BJ (cell line): ENCODE measurements at regions not wholly inside any gene's neighbourhood (a gene's known extent, or its start where the extent isn't known, plus 50 kb on each side); places are given as distances from the start of the nearest gene placed in this dataset.

Experiments
- CTCF ChIA-PET: fragments of 350-600 bp; formaldehyde crosslinking; extraction: SDS; loops from one replicate; lab custom pipeline; 2021; ENCODE audit warnings: antibody characterized with exemption, inconsistent platforms; lab: Yijun Ruan, JAX
- POLR2A ChIA-PET: fragments of 300-600 bp; sonication (Branson Sonifier 250); formaldehyde crosslinking; extraction: SDS; loops from one replicate; lab custom pipeline; 2021; ENCODE audit warnings: antibody characterized with exemption; lab: Charles Lee
- DNase-seq: peaks from one replicate; pipeline ENCODE4 v3.0.0-alpha.2; 2011; ENCODE audit warnings: low read depth
- H3K27me3 ChIP-seq: 2 replicates; pipeline ENCODE4 v1.6.0; 2011; ENCODE audit warnings: low read length; ENCODE audit not compliant: control insufficient read depth, insufficient read depth
- H3K36me3 ChIP-seq: 2 replicates; pipeline ENCODE4 v1.5.1; 2011; ENCODE audit warnings: low read length; ENCODE audit not compliant: control insufficient read depth, insufficient read depth
- H3K4me3 ChIP-seq: 2 replicates; pipeline ENCODE4 v1.5.1; 2011; ENCODE audit warnings: low read depth, mild to moderate bottlenecking, control low read depth, low read length
- CTCF ChIP-seq: IDR thresholded peaks from 2 replicates; pipeline ENCODE4 v1.5.1; 2011; ENCODE audit warnings: low read depth, mild to moderate bottlenecking, control low read depth, inconsistent platforms, low read length, moderate library complexity; ENCODE audit not compliant: insufficient read depth

DNA sequence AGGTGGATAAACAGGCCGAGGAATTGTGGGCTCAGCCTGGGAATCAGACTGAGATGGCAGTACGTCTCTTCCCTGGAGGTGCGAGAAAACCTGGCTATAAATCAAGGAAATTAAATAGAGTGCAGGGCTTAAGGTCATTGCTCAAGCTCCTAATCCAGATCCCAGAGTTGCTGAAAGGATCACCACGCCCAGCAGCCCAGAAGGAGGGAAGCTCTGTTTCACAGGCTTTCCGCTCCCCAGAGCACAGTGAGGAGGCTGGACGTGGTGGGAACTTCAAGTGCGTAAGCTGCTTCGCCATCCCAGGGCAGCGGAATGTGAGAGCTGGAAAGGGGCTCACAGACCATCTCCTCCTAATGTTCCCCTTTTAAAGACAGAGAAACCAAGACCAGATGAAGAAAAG is 651.6 kb upstream of the TBX3 start:
- no peak overlapping the region for H3K4me3 ChIP-seq
- DNase-seq = no peak
- no peaks in the 10 kb centered on the region for H3K36me3 ChIP-seq
- no peaks in the 10 kb centered on the region for H3K27me3 ChIP-seq
- POLR2A ChIA-PET = no interaction called here
- TF ChIP-seq CTCF = no peak
- CTCF ChIA-PET = interaction anchor here (0.6 to 1.7 kb wide), 3 partner anchors 9 to 169 kb away, joined by 3 to 9 read pairs (median 3); no protein-coding TSS in a partner anchor

- TF ChIP-seq CTCF = no peak
- CTCF ChIA-PET = interaction anchor here (1.2 to 1.7 kb wide), 2 partner anchors 9 to 168 kb away, joined by 3 to 9 read pairs; no protein-coding TSS in a partner anchor
- H3K4me3 ChIP-seq = no peak overlapping the region
- no peak for DNase-seq
- H3K27me3 ChIP-seq = no peaks in the 10 kb centered on the region
- no peaks in the 10 kb centered on the region for H3K36me3 ChIP-seq
- POLR2A ChIA-PET = no interaction called here
These were observed 651.1 kb upstream of the TBX3 start for GRCh38 chr12:115335048-115335447.

DNA sequence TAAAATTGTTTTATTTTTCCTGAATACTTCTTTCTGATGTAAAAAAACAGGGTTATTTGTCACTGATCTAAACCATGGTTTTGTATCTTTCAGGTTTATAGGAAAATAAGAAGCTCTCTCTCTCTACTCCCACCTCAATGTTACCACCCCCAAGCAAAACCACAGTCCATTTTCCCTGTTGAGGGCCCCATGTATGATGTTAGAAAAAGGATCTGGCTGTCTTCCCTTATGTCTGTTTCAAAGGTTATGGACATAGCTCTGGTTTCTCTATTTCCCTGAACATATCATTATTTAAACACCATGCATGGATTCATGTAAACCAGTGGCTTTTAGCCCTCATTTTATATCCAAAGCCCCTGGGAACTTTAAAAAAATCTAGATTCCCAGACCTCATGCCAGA is 649.0 kb upstream of the TBX3 start:
- no peak overlapping the region for H3K4me3 ChIP-seq
- H3K27me3 ChIP-seq = no peaks in the 10 kb centered on the region
- no peak for TF ChIP-seq CTCF
- DNase-seq = no peak
- CTCF ChIA-PET = no interaction called here
- POLR2A ChIA-PET = no interaction called here
- no peaks in the 10 kb centered on the region for H3K36me3 ChIP-seq

- POLR2A ChIA-PET = no interaction called here
- Histone ChIP-seq H3K36me3 (no peaks in the 10 kb centered on the region), H3K27me3 (no peaks in the 10 kb centered on the region), H3K4me3 (no peak overlapping the region)
- no peak for TF ChIP-seq CTCF
- CTCF ChIA-PET = interaction anchor here (1.6 kb wide), 1 partner anchor 9 kb away, joined by 9 read pairs; no protein-coding TSS in a partner anchor
- no peak for DNase-seq
These were observed 641.9 kb upstream of the TBX3 start for GRCh38 chr12:115325858-115326257.

DNA sequence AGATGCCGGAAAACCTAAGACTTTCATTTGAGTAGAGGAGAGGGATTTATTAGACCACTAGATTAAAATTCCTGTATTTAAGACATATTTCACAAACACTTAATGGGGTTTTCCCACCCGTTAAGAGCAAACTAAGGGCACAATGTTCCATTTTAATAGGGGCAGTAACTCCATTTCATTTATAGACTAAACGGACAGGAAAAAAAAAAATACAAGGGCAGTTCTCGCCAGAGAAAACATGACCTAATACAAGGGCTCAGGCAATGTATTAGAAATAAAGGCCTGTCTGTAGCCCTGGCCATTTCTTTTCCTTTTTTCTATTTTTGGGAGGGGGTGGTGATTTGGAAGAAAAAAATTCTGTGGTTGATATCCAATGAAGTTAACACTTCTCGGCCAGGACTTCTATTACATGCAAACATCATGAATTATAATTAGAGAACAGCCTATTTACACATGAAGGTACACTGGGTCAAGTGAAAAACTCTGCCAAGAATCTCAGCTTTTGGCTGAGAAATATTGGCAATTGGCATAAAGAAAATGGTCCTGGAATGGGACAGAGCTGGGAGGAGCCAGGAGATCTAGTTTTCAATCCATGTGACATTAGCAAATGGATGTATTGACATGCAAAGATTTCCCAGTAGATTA is 641.1 kb upstream of the TBX3 start:
- Histone ChIP-seq H3K36me3 (no peaks in the 10 kb centered on the region), H3K4me3 (no peak overlapping the region), H3K27me3 (no peaks in the 10 kb centered on the region)
- TF ChIP-seq CTCF = no peak
- POLR2A ChIA-PET = no interaction called here
- no peak for DNase-seq
- CTCF ChIA-PET = no interaction called here
